Suppressor macrophage treated with lipopolysaccharide for 4 hours (primary cell): ENCODE measurements at regions not wholly inside any gene's neighbourhood (a gene's known extent, or its start where the extent isn't known, plus 50 kb on each side); places are given as distances from the start of the nearest gene placed in this dataset.
"Not testable (repeated sequence)": the region's sequence is repeated elsewhere in the genome, so short reads cannot be mapped to it uniquely, and the experiment has no call there.

Experiments used
- DNase-seq: peaks from one replicate; pipeline ENCODE4 v3.0.0-alpha.2; 2020

GRCh38 chr10:83678850-83679249 lies 460.5 kb upstream of the GHITM start:
- no peak for DNase-seq

- DNase-seq, result no peak
Measured at GRCh38 chr10:83680470-83680891, 458.8 kb upstream of the GHITM start.

- no peak for DNase-seq
Measured at GRCh38 chr10:83682414-83682813, 456.9 kb upstream of the GHITM start.

- DNase-seq, result no peak
Measured at GRCh38 chr10:83685458-83685857, 453.9 kb upstream of the GHITM start.

- DNase-seq, result no peak
Measured at GRCh38 chr10:83691791-83692596, 447.3 kb upstream of the GHITM start.

GRCh38 chr10:83698899-83699298 lies 440.4 kb upstream of the GHITM start:
- DNase-seq, result no peak

- no peak for DNase-seq
Measured at GRCh38 chr10:83701799-83702198, 437.5 kb upstream of the GHITM start.

- no peak for DNase-seq
Measured at GRCh38 chr10:83702731-83703130, 436.6 kb upstream of the GHITM start.

- no peak for DNase-seq
Measured at GRCh38 chr10:83706120-83706519, 433.2 kb upstream of the GHITM start.

- no peak for DNase-seq
Measured at GRCh38 chr10:83706952-83707582, 432.2 kb upstream of the GHITM start.

- no peak for DNase-seq
Measured at GRCh38 chr10:83713423-83713822, 425.9 kb upstream of the GHITM start.

- DNase-seq, result no peak
Measured at GRCh38 chr10:83723080-83723479, 416.2 kb upstream of the GHITM start.

- DNase-seq, result no peak
Measured at GRCh38 chr10:83724471-83725241, 414.7 kb upstream of the GHITM start.

GRCh38 chr10:83725567-83725966 lies 413.7 kb upstream of the GHITM start:
- DNase-seq, result no peak

GRCh38 chr10:83734278-83734677 lies 405.0 kb upstream of the GHITM start:
- no peak for DNase-seq

- DNase-seq, result no peak
Measured at GRCh38 chr10:83736008-83736407, 403.3 kb upstream of the GHITM start.

GRCh38 chr10:83750604-83751003 lies 388.7 kb upstream of the GHITM start:
- no peak for DNase-seq

GRCh38 chr10:83753490-83753889 lies 385.8 kb upstream of the GHITM start:
- no peak for DNase-seq

GRCh38 chr10:83754857-83755256 lies 384.5 kb upstream of the GHITM start:
- DNase-seq, result no peak

GRCh38 chr10:83760142-83760541 lies 379.2 kb upstream of the GHITM start:
- DNase-seq, result no peak

GRCh38 chr10:83764666-83765065 lies 374.6 kb upstream of the GHITM start:
- no peak for DNase-seq

GRCh38 chr10:83765731-83766130 lies 373.6 kb upstream of the GHITM start:
- no peak for DNase-seq

GRCh38 chr10:83769281-83769820 lies 370.0 kb upstream of the GHITM start:
- no peak for DNase-seq

- not testable (repeated sequence) for DNase-seq
Measured at GRCh38 chr10:83786701-83787100, 352.6 kb upstream of the GHITM start.
